K562 (cell line): ENCODE measurements at regions not wholly inside any gene's neighbourhood (a gene's known extent, or its start where the extent isn't known, plus 50 kb on each side); places are given as distances from the start of the nearest gene placed in this dataset.

Experiments
- FIP1L1 ChIP-seq: fragments of 200-400 bp; formaldehyde crosslinking; IDR thresholded peaks from 2 replicates; pipeline ENCODE4 v1.6.1; 2018; ENCODE audit warnings: mild to moderate bottlenecking, low read depth, low read length; ENCODE audit not compliant: poor library complexity, severe bottlenecking
- GATAD2B ChIP-seq: fragments of 450-650 bp; IDR thresholded peaks from 2 replicates; pipeline ENCODE4 v1.6.1; 2017; ENCODE audit warnings: mild to moderate bottlenecking, borderline replicate concordance
- JUND ChIP-seq, 2 experiments: IDR thresholded peaks; 2 replicates in 1 of 2; 3 replicates in 1 of 2; pipeline ENCODE4 v1.6.1; 2011; ENCODE audit warnings: borderline replicate concordance in 2 of 2, low read depth in 2 of 2, low read length in 2 of 2, improper control_type of control experiment in 1 of 2, missing biosample characterization in 1 of 2, missing genetic modification characterization in 1 of 2, missing genetic modification reagents in 1 of 2
- MXI1 ChIP-seq: IDR thresholded peaks from 2 replicates; pipeline ENCODE4 v1.6.1; 2011; ENCODE audit warnings: low read depth, mild to moderate bottlenecking, improper control_type of control experiment, low read length
- PHF20 ChIP-seq: fragments of 450-650 bp; IDR thresholded peaks from 2 replicates; pipeline ENCODE4 v1.6.1; 2018; ENCODE audit not compliant: partially characterized antibody
- POLR2A ChIP-seq: fragments of 450-650 bp; conservative IDR thresholded peaks from 2 replicates; pipeline ENCODE4 v1.6.1; 2016
- SP1 ChIP-seq: sonication (generic); formaldehyde crosslinking; IDR thresholded peaks from 2 replicates; pipeline ENCODE4 v1.8.1; 2022; ENCODE audit warnings: mild to moderate bottlenecking, missing genetic modification reagents
- ZNF75A ChIP-seq: fragments of 450-650 bp; formaldehyde crosslinking; IDR thresholded peaks from 2 replicates; pipeline ENCODE4 v1.4.0; 2020; ENCODE audit warnings: mild to moderate bottlenecking
- TF ChIP-seq, protein P1 (sequence below): sonication (generic); formaldehyde crosslinking; IDR thresholded peaks from 2 replicates; pipeline ENCODE4 v1.8.1; 2023; ENCODE audit warnings: mild to moderate bottlenecking, missing genetic modification reagents
- TF ChIP-seq, protein P2 (sequence below): fragments of 450-650 bp; IDR thresholded peaks from 2 replicates; pipeline ENCODE4 v1.6.1; 2016; ENCODE audit warnings: antibody characterized with exemption
- TF ChIP-seq, protein P3 (sequence below): sonication (generic); formaldehyde crosslinking; IDR thresholded peaks from 2 replicates; pipeline ENCODE4 v1.8.1; 2022; ENCODE audit warnings: missing genetic modification reagents

DNA sequence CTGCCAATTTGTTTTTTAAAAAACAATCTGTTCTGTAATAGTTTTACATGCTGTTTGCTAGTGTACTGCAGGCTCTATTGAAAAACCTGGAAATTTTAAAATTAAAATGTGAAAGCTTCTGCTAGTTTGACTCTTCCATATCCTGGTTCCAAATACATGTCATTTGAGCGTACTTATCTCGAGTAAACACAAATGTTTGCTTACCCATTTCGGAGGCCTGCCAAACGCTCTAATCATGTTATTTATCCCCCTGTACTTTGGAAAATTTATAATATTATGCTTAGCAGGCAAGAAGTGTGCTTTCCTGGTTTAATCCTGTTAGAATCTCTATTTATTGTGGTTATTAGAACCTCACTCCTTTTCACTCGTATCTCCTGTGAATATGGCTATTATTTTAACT lies 476.8 kb upstream of the CYLC2 start:
- TF ChIP-seq PHF20 = no peak
- TF ChIP-seq ZNF75A (CRISPR knock-in tag) = no peak
- TF ChIP-seq, protein P1, sequence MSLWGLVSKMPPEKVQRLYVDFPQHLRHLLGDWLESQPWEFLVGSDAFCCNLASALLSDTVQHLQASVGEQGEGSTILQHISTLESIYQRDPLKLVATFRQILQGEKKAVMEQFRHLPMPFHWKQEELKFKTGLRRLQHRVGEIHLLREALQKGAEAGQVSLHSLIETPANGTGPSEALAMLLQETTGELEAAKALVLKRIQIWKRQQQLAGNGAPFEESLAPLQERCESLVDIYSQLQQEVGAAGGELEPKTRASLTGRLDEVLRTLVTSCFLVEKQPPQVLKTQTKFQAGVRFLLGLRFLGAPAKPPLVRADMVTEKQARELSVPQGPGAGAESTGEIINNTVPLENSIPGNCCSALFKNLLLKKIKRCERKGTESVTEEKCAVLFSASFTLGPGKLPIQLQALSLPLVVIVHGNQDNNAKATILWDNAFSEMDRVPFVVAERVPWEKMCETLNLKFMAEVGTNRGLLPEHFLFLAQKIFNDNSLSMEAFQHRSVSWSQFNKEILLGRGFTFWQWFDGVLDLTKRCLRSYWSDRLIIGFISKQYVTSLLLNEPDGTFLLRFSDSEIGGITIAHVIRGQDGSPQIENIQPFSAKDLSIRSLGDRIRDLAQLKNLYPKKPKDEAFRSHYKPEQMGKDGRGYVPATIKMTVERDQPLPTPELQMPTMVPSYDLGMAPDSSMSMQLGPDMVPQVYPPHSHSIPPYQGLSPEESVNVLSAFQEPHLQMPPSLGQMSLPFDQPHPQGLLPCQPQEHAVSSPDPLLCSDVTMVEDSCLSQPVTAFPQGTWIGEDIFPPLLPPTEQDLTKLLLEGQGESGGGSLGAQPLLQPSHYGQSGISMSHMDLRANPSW = no peak
- TF ChIP-seq, protein P2, sequence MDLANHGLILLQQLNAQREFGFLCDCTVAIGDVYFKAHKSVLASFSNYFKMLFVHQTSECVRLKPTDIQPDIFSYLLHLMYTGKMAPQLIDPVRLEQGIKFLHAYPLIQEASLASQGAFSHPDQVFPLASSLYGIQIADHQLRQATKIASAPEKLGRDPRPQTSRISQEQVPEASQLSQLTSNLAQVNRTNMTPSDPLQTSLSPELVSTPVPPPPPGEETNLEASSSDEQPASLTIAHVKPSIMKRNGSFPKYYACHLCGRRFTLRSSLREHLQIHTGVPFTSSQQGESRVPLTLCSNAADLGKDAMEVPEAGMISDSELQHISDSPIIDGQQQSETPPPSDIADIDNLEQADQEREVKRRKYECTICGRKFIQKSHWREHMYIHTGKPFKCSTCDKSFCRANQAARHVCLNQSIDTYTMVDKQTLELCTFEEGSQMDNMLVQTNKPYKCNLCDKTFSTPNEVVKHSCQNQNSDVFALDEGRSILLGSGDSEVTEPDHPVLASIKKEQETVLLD = no peak
- TF ChIP-seq POLR2A = no peak
- no peak for TF ChIP-seq FIP1L1
- TF ChIP-seq JUND (IDR thresholded peaks at IDR 0.05; ENCODE audit: borderline replicate concordance, low read depth, low read length) = no peak
- TF ChIP-seq JUND (tag; IDR thresholded peaks at IDR 0.05; ENCODE audit: borderline replicate concordance, low read depth, low read length) = no peak
- TF ChIP-seq, protein P3, sequence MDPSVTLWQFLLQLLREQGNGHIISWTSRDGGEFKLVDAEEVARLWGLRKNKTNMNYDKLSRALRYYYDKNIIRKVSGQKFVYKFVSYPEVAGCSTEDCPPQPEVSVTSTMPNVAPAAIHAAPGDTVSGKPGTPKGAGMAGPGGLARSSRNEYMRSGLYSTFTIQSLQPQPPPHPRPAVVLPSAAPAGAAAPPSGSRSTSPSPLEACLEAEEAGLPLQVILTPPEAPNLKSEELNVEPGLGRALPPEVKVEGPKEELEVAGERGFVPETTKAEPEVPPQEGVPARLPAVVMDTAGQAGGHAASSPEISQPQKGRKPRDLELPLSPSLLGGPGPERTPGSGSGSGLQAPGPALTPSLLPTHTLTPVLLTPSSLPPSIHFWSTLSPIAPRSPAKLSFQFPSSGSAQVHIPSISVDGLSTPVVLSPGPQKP = no peak
- TF ChIP-seq MXI1 = no peak
- TF ChIP-seq GATAD2B = no peak
- TF ChIP-seq SP1 (CRISPR knock-in tag) = no peak
